Fibroblast of skin of left quadriceps (primary cell): ENCODE measurements at regions not wholly inside any gene's neighbourhood (a gene's known extent, or its start where the extent isn't known, plus 50 kb on each side); places are given as distances from the start of the nearest gene placed in this dataset.
A peak's percentile ranks its signal among the peaks of the same experiment; 100 is the strongest.
"Not testable (repeated sequence)": the region's sequence is repeated elsewhere in the genome, so short reads cannot be mapped to it uniquely, and the experiment has no call there.

Source experiments
- DNase-seq, 2 experiments: peaks; one replicate each; pipeline ENCODE4 v3.0.0-alpha.2; 2013; ENCODE audit warnings: low read depth in 2 of 2

DNA sequence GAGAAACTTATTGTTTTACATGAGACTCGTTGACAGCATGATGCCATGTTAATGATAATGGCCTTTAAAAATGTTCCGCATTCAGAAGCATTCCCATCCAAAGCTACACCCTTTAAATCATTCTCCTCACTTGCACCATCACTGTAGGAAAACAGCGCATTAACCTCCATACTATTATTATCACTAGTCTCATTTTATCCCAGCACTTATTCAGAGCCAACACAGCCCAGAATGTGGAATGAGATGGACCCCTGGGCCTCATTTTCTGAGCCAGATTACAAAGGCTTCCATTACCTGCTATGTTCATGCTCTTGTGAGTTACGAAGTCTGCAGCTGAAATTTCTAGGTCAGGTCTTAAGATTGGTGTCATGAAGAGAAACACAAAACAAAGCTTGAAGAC lies 159.4 kb downstream of the HS3ST3A1 start:
- DNase-seq: no peak

- no peak for DNase-seq
Observed at GRCh38 chr17:13441873-13442272, 159.9 kb downstream of the HS3ST3A1 start.

DNA sequence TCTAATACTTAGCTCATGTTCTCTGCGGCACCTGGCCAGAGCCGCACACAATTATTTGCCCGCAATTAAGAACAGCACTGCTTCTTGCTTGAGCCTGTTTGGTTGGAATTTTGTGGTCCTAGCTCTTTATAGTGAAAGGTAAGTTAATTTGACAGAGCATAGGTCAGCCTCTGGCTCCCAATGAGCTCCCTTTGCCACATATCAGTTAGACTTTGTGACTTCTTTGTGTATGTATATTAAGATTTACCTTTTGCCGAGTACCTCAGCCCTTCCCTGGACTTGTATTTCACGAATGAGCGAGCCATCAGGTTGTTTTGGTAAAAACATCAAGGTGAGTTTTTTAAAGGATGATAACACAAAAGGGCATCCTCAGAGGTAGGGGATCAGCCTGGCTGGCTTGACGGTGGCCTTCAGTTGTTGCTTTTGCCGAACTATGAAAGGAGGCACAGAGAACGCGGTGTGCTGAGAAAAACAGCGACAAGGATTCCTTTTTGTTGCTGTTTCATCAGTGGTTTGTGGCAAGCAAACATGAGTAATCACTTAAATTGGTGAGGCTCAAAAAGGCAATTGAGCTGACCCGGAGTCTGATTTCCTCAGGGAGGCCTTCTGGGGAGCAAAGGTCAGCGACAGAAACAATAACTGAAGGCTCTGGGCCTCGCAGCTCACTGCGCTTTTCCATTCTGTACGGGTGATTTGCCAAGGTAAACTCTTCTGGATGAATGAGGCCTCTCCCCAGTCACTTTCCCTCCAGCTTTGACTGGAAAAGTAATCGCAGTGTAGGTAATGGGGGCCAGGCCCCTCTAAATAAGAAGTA lies 163.6 kb downstream of the HS3ST3A1 start:
- DNase-seq: no peak

DNA sequence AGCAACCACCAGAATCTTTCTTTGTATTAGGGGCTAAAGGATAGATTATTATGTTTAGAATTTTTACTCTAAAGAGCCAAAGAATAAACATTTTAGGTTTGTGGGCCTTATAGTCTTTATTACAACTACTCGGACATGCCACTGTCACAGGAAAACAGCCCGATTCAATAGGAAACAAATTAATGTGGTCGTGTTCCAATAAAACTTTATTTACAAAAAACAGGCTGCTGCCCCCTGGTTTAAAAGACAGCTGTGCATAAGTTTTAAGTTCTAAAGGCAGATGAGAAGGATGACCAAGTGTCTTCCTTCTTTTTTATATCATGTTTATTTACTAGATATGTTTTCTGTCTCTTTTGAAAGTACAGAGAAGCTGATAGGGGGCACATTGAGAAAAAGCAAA lies 166.5 kb downstream of the HS3ST3A1 start:
- no peak for DNase-seq

DNA sequence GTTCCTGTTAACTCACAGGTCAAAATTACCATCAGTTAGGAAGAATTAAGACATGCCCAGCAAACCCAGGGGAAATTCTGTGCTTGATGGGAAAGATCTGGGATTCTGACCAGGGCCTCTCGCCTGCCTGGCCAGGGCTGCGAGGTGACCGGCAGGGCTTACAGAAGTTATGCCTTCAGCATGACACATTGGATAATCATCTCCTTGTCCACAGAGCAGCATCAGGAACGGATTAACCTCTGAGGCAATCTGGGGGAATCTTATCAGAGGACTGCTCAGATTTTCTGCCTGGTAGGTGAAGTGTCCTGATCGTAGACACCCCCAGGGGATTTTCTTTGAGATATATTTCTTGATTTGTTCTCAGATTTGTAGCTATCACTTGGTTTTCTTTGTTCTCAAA lies 172.5 kb downstream of the HS3ST3A1 start:
- peak; percentile 68 to 69 for DNase-seq

- peak; percentile 70 to 76 for DNase-seq
Observed at GRCh38 chr17:13428611-13429042, 173.1 kb downstream of the HS3ST3A1 start.

DNA sequence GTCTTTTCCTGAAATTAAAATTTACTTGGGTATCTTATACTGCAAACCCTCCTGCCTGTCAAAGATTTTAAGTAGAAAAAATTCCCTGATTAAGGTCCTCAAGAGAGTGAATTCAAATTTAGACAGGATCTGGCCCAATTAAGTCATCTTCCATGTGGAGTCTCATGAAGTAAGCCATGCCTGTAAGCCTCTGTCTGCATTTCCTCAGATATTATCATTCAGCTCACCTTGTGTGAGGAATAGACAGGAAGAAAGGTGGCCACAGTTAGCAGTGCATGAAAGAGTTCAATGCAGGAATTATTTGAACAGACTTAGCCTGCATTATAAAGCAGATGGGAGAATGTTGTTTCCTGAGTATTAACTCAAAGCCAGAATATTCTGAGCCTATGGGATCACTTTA lies 174.7 kb downstream of the HS3ST3A1 start:
- no peak for DNase-seq

DNA sequence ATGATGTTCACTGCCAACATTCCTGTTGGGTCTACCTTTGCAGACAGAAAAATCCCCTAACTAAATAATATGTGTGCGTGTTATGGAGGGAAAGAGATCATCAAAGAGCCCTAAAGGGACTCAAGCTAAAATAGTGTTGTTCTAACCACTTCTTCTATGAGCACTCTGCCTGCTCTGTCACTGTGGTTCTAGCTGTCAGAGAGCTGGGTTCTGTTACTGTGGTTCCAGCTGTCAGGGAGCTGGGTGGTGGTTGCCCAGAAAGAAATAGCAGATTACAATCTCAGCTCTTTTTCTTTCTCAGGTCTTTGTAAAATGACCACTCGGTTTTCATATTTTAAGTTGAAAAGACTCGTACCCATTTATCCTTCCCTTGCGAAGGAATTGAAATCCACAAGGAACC lies 176.3 kb downstream of the HS3ST3A1 start:
- no peak for DNase-seq

GRCh38 chr17:13421581-13422130 lies 180.1 kb downstream of the HS3ST3A1 start:
- no peak for DNase-seq

- DNase-seq: peak; percentile 64 to 79
Observed at GRCh38 chr17:13420878-13421277, 180.9 kb downstream of the HS3ST3A1 start.

DNA sequence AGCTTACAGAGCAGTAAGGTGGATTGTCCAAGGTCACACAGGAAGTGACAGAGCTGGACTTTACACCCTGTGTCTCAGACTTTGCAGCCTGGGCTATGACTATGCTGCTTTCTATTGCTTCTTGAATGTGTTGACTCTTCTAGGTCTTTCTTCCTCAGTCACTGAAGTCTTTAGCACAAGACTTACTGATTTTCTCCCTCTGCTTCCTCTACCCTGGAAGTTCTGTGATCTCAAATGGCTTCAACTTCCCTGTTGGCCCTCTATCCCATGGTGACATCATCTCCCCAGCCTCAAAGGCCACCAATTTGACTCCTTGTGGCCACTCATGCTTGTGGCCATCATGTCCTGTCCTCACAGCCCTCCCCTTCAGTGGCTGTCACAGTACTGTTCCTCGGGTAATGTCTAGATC lies 181.3 kb downstream of the HS3ST3A1 start:
- no peak for DNase-seq

GRCh38 chr17:13419676-13420075 lies 182.1 kb downstream of the HS3ST3A1 start:
- DNase-seq: no peak

DNA sequence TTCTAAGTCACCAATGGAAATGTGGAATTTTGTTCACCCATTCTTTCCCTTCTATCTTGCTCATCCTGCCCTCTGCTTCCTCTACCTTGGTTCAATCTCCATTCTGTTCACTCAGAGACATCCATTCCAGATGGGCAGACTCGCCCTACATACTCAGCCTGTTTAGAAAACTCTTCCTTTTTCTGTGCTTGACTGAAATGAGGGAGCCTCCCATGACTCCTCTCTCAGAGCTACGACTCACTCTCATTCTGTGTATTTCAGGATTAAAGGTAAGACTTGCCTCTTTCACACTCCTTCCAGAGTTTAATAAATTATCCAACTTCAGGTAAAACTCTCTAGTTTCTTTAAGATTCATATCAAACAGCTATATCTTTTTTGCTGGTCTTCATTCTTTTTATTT lies 182.8 kb downstream of the HS3ST3A1 start:
- DNase-seq: no peak

- DNase-seq: no peak
Observed at GRCh38 chr17:13417381-13417950, 184.3 kb downstream of the HS3ST3A1 start.

DNA sequence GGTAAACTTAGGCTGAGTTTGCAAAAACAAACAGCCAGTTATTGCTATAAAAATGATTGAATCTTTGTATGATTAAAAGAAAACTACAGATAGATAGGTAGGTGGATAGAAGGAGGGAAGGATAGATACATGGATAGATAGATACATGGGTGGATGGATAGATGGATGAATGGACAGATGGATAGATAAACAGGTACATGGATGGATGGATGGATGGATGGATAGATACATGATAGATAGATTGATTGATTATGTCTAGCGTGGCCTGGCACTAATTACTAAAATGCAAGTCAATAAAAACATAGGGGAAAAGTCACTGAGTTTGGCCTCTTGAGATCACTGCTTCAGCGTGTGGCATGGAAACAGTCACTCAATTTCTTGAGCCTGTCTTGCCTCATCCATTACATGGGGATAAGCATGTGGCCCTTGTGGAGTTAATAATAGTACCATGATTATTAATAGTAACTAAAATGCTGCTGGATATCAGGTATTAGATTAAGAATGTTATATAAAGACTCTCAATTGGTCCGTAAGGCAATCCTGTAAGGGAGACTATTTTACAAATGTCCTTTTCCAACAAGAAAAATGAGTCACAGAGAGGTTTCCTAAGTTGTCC lies 184.9 kb downstream of the HS3ST3A1 start:
- no peak for DNase-seq

DNA sequence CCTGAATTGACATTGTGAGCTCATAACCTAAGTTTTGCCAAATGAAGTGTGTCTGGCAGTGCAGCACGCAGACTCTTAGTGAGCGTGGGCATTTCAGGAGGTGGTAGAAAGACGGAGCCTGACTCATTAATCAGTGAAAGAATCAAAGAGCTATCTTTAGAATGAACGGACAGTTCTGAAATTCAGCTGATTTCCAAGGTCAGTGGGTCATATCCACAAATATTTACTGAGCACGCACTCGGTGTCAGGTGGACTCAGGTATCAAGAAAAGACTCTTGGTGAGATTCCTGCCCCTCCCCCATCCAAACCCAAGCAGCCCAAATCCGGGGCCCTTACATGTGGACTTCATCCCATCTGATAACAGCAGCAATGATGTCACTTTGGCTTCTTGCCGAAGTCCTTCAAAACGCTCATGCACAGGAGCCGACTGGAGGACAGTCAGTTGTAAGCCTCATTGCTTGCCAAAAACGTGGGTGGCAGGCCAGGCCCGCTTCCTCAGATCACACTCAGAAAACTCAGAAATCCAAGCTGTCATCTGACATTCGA lies 185.8 kb downstream of the HS3ST3A1 start:
- DNase-seq: no peak

DNA sequence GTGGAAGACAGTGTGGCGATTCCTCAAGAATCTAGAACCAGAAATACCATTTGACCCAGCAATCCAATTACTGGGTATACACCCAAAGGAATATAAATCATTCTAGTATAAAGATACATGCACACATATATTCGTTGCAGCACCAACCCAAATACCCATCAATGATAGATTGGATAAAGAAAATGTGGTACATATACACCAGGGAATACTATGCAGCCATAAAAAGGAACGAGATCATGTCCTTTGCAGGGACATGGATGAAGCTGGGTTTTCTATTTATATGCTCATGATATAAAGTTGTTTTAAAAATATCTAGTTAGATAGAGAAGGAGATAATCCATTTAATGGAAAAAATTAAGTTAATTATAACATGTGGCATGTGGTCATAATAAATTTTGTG lies 186.5 kb downstream of the HS3ST3A1 start:
- DNase-seq: not testable (repeated sequence)

GRCh38 chr17:13413001-13413400 lies 188.7 kb downstream of the HS3ST3A1 start:
- no peak for DNase-seq

- DNase-seq: no peak
Observed at GRCh38 chr17:13410874-13411273, 190.9 kb downstream of the HS3ST3A1 start.

GRCh38 chr17:13410214-13410613 lies 191.5 kb downstream of the HS3ST3A1 start:
- no peak for DNase-seq

DNA sequence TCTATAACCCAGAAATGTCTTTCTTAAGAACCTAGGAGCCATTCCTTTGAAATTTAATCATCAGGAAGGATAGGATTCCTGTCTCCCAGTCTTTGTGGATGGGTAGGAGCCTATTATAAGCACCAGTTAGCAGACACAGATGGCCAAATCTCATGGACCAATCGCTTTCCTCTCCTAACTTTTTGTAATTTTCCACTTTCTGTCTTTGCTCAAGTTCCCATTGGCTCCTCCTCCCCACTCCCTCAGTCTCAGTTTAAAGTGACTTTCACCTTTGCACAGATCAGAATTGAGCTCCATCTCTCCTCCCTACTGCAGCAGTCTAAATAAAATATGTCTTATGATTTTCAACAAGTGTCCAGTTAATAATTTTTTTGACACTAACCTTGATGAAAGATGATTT lies 192.3 kb downstream of the HS3ST3A1 start:
- no peak for DNase-seq

- DNase-seq: no peak
Observed at GRCh38 chr17:13407381-13407780, 194.3 kb downstream of the HS3ST3A1 start.
